Activated T-helper 17 cell treated with anti-CD3 and anti-CD28 coated beads, Interleukin-2, amount 50 U/mL, for 72 hours (primary cell): ENCODE measurements at regions not wholly inside any gene's neighbourhood (a gene's known extent, or its start where the extent isn't known, plus 50 kb on each side); places are given as distances from the start of the nearest gene placed in this dataset.
"Not testable (repeated sequence)": the region's sequence is repeated elsewhere in the genome, so short reads cannot be mapped to it uniquely, and the experiment has no call there.

Source experiments
- ATAC-seq: fragments of 150-1000 bp; cut with Tn5 transposase; replicated peaks from 2 replicates; pipeline ENCODE4 v1.10.0; 2021; ENCODE audit warnings: mild to moderate bottlenecking, moderate library complexity
- H3K27ac Mint-ChIP-seq: one replicate; pipeline ENCODE4 v1.8.0; 2022; ENCODE audit warnings: mixed read lengths
- H3K27me3 Mint-ChIP-seq: one replicate; pipeline ENCODE4 v1.8.0; 2022; ENCODE audit warnings: mixed read lengths
- H3K36me3 Mint-ChIP-seq: one replicate; pipeline ENCODE4 v1.8.0; 2022; ENCODE audit warnings: low read depth, mild to moderate bottlenecking, mixed read lengths
- H3K4me1 Mint-ChIP-seq: one replicate; pipeline ENCODE4 v1.8.0; 2022; ENCODE audit warnings: mixed read lengths
- H3K4me3 Mint-ChIP-seq: one replicate; pipeline ENCODE4 v1.8.0; 2022; ENCODE audit warnings: mild to moderate bottlenecking, mixed read lengths
- H3K9me3 Mint-ChIP-seq: one replicate; pipeline ENCODE4 v1.8.0; 2022; ENCODE audit warnings: mixed read lengths

GRCh38 chr4:9110700-9111099, 59.5 kb upstream of the FAM90A26 start:
- not testable (repeated sequence) for H3K9me3 Mint-ChIP-seq, H3K27me3 Mint-ChIP-seq, H3K27ac Mint-ChIP-seq, H3K36me3 Mint-ChIP-seq, H3K4me1 Mint-ChIP-seq, ATAC-seq, H3K4me3 Mint-ChIP-seq

GRCh38 chr4:9103148-9103524, 67.1 kb upstream of the FAM90A26 start:
- H3K27ac Mint-ChIP-seq, H3K27me3 Mint-ChIP-seq, H3K36me3 Mint-ChIP-seq, H3K4me1 Mint-ChIP-seq, H3K4me3 Mint-ChIP-seq, H3K9me3 Mint-ChIP-seq, ATAC-seq: not testable (repeated sequence)

GRCh38 chr4:9102471-9103147, 67.6 kb upstream of the FAM90A26 start:
- not testable (repeated sequence) for H3K36me3 Mint-ChIP-seq

GRCh38 chr4:9096330-9096729, 73.9 kb upstream of the FAM90A26 start:
- H3K4me3 Mint-ChIP-seq, ATAC-seq, H3K4me1 Mint-ChIP-seq, H3K27ac Mint-ChIP-seq, H3K36me3 Mint-ChIP-seq: not testable (repeated sequence)
- Mint-ChIP-seq H3K9me3 (peaks cover 26% of the 10 kb centered on the region), H3K27me3 (peaks cover 12% of the 10 kb centered on the region)

More at GRCh38 chr4:9102471-9103147, 67.6 kb upstream of the FAM90A26 start:
- H3K4me3 Mint-ChIP-seq, H3K27me3 Mint-ChIP-seq, H3K4me1 Mint-ChIP-seq, ATAC-seq, H3K9me3 Mint-ChIP-seq, H3K27ac Mint-ChIP-seq: not testable (repeated sequence)

GRCh38 chr4:9078796-9079195, 91.4 kb upstream of the FAM90A26 start:
- H3K36me3 Mint-ChIP-seq, ATAC-seq, H3K9me3 Mint-ChIP-seq, H3K27ac Mint-ChIP-seq, H3K4me1 Mint-ChIP-seq, H3K27me3 Mint-ChIP-seq, H3K4me3 Mint-ChIP-seq: not testable (repeated sequence)

GRCh38 chr4:9076974-9077373, 93.2 kb upstream of the FAM90A26 start:
- H3K9me3 Mint-ChIP-seq, ATAC-seq, H3K36me3 Mint-ChIP-seq, H3K27me3 Mint-ChIP-seq, H3K27ac Mint-ChIP-seq, H3K4me3 Mint-ChIP-seq, H3K4me1 Mint-ChIP-seq: not testable (repeated sequence)

- not testable (repeated sequence) for ATAC-seq, H3K36me3 Mint-ChIP-seq, H3K4me3 Mint-ChIP-seq, H3K27me3 Mint-ChIP-seq, H3K4me1 Mint-ChIP-seq, H3K27ac Mint-ChIP-seq, H3K9me3 Mint-ChIP-seq
These were observed 93.7 kb upstream of the FAM90A26 start for GRCh38 chr4:9076486-9076885.

- not testable (repeated sequence) for H3K4me1 Mint-ChIP-seq
These were observed 96.8 kb upstream of the FAM90A26 start for GRCh38 chr4:9073371-9073770.

GRCh38 chr4:9072521-9073220, 97.5 kb upstream of the FAM90A26 start:
- H3K27ac Mint-ChIP-seq, H3K4me1 Mint-ChIP-seq, ATAC-seq, H3K36me3 Mint-ChIP-seq, H3K27me3 Mint-ChIP-seq, H3K4me3 Mint-ChIP-seq, H3K9me3 Mint-ChIP-seq: not testable (repeated sequence)

More at GRCh38 chr4:9073371-9073770, 96.8 kb upstream of the FAM90A26 start:
- not testable (repeated sequence) for H3K36me3 Mint-ChIP-seq, ATAC-seq, H3K27ac Mint-ChIP-seq, H3K9me3 Mint-ChIP-seq, H3K4me3 Mint-ChIP-seq, H3K27me3 Mint-ChIP-seq

- not testable (repeated sequence) for H3K4me3 Mint-ChIP-seq, H3K4me1 Mint-ChIP-seq, H3K27ac Mint-ChIP-seq, H3K27me3 Mint-ChIP-seq, H3K36me3 Mint-ChIP-seq, ATAC-seq
- H3K9me3 Mint-ChIP-seq: peaks cover 22% of the 10 kb centered on the region
These were observed 102.3 kb upstream of the FAM90A26 start for GRCh38 chr4:9067923-9068322.

GRCh38 chr4:9063612-9064011, 106.6 kb upstream of the FAM90A26 start:
- H3K4me1 Mint-ChIP-seq: not testable (repeated sequence)

GRCh38 chr4:9024866-9025265, 145.3 kb upstream of the FAM90A26 start:
- H3K36me3 Mint-ChIP-seq, H3K27ac Mint-ChIP-seq, H3K4me3 Mint-ChIP-seq, H3K9me3 Mint-ChIP-seq, H3K4me1 Mint-ChIP-seq, ATAC-seq: not testable (repeated sequence)
- peaks cover 17% of the 10 kb centered on the region for H3K27me3 Mint-ChIP-seq

More at GRCh38 chr4:9063612-9064011, 106.6 kb upstream of the FAM90A26 start:
- H3K4me3 Mint-ChIP-seq, ATAC-seq, H3K27ac Mint-ChIP-seq, H3K27me3 Mint-ChIP-seq, H3K36me3 Mint-ChIP-seq: not testable (repeated sequence)
- peaks cover 18% of the 10 kb centered on the region for H3K9me3 Mint-ChIP-seq

GRCh38 chr4:9009792-9010191, 138.2 kb upstream of the HMX1 start:
- H3K9me3 Mint-ChIP-seq, H3K4me1 Mint-ChIP-seq, H3K36me3 Mint-ChIP-seq, ATAC-seq, H3K27ac Mint-ChIP-seq, H3K4me3 Mint-ChIP-seq, H3K27me3 Mint-ChIP-seq: not testable (repeated sequence)

- H3K36me3 Mint-ChIP-seq, H3K4me3 Mint-ChIP-seq, H3K9me3 Mint-ChIP-seq, H3K27me3 Mint-ChIP-seq, H3K27ac Mint-ChIP-seq, ATAC-seq, H3K4me1 Mint-ChIP-seq: not testable (repeated sequence)
These were observed 136.8 kb upstream of the HMX1 start for GRCh38 chr4:9008407-9008806.

- H3K4me1 Mint-ChIP-seq, H3K27ac Mint-ChIP-seq, ATAC-seq, H3K4me3 Mint-ChIP-seq, H3K9me3 Mint-ChIP-seq, H3K36me3 Mint-ChIP-seq: not testable (repeated sequence)
- H3K27me3 Mint-ChIP-seq: peaks cover 19% of the 10 kb centered on the region
These were observed 129.5 kb upstream of the HMX1 start for GRCh38 chr4:9001153-9001552.
